ENCODE measurements at regions not wholly inside any gene's neighbourhood (a gene's known extent, or its start where the extent isn't known, plus 50 kb on each side); places are given as distances from the start of the nearest gene placed in this dataset.
"Not testable (repeated sequence)": the region's sequence is repeated elsewhere in the genome, so short reads cannot be mapped to it uniquely, and the experiment has no call there.

DNA sequence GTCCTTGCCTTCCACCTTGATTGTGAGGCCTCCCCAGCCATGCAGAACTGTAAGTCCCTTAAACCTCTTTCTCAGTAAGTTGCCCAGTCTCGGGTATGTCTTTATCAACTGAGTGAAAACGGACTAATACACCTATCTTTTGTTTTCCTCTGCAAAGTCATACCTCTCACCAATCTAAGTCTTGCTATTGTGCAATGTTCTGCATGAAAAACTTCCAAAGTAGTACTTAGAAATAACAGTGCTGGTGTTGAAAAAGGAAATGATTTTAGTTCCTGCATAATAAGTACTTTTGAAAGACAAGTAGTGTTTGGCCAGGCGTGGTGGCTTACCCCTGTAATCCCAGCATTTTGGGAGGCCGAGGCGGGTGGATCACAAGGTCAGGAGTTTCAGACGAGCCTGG is 573.5 kb downstream of the ANKRD50 start:
- DNase-seq = no peak

DNA sequence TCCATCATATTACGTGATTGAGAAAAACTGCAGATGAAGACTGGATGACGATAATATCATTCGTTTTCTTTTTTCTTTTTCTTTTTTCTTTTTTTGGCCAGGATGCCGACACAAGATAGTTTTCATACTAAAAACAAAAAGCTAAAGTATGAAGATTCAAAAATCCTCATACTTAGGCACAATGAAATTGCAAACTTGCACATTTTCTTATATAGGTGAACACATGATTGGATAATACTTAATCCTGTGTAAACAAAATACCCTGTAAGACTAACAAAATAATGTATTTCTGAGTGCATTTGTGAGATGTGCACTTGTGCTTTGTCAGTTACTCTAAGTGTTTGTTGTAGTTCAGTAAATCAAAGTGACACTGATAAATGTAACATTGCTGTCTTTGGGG is 568.9 kb downstream of the ANKRD50 start:
- no peak for DNase-seq

DNA sequence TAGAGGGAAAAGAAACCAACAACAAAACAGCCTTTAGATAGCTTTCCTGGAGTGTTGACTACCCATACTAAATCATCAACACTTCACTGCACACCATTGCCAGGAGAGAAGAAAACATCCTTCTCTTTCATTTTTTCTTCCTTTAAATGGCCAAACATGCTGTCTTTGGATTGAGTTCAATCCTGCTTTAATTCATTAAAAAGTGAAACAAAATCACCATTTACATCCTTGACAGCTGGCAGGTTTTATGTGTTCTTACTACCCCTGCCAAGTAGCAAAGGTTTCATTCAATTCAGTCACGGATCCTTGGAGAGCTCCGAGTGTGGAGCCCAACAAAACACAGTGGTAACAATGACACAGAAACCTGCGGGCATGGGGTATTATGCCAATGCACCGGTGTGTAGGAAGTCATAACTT is 568.3 kb downstream of the ANKRD50 start:
- DNase-seq = no peak

DNA sequence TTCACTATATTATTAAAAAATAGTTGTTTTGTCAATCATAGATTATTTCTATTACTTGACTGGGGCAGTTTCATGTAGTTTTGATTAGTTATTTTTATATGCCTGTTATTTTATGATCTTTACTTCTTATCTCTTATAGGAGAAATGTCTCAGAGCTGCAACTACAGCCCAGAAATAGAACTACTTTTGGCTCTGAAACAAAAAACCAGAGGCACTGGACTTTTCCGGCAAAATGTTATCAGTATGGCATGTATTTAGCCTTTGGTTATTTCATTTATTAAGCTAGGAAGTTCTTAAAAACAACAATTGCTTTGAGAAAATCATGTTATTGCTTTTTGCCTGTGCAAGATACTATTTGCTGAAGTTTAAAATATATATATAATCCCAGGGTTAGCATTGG is 566.5 kb downstream of the ANKRD50 start:
- no peak for DNase-seq

DNA sequence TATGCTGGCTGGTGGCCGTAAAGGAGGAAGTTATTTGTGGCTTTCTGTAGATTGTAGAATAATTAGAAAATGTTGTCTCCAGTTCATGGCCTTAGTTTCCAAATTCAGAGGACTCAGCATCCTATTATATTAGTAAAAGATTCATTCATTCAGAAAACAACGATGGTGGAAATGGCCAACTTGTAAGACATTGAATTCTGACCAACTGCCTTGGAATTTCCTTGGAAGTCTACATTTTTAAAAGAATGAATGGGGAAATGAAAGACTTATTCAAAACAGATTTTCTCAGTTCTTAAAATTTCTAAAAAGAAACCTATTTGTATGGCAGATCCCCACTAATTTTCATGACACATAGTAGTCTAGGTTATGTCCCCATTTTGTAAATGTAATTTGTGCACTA is 561.5 kb downstream of the ANKRD50 start:
- no peak for DNase-seq

DNA sequence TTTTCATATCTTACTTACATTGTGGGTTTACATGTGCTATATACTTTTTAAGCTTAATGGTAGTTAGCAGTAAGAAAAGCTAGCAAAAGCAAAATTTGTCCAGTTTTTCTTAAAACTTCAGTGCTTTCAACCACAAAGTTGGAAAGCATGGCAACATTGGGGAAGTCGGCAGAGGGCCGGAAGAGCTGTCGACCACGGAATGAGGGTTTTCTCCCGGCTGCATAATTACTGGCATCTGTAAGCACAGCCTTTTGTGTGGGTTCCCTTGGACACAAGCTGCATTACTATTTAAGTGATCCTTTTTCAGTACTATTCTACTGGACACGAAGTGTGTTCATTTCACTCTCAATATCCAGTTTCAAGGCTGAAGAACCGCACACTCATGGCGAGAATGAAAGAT is 560.4 kb downstream of the ANKRD50 start:
- no peak for DNase-seq

DNA sequence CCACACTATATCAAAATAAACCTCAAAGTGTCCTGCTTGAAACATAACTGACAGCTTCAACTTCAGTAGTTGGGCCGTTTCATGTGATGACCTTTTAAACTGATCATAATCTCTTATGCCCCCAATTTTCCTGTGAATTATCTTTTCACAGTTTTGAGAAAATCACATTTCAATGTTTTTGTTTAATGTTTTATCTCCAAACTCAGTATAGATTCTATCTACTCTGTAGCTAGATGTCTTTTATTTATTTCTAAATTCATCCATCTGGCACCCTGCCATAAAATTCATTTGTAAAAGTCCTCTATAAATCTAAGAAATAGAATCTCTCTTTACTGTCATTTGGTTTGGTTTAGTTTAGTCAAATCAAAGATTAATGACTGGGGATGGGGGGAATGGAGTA is 557.3 kb downstream of the ANKRD50 start:
- DNase-seq = no peak

DNA sequence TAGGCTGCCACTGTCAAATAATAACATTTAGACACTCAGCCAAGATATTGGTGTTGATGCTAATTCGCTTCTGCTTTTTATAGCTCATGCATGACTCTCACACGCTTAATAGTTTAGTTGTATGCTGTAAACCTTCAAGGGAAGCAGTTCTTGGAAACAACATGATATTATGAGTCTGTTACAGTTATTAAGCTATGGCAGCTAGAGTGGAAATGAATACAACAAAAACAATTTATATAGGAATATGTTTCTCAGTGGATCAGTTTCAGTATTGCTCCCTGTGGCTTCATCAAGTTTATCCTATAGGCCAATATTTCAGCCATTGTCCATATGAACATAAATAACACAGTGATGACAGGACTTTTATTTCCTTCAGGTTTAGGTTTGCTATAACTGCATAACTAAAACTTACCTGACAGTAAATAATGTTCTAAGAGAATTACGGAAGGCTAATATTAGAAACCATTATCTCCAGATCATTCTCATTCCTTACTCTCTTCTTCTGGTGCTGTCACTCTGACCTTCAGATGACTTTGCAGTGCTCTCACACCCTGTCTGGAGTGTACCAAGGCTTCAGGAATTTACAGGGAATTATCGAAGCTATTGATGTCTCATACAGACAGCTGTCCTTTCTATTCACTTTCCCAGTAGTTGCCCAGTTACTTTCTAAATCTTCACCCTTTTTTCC is 555.0 kb downstream of the ANKRD50 start:
- no peak for DNase-seq

DNA sequence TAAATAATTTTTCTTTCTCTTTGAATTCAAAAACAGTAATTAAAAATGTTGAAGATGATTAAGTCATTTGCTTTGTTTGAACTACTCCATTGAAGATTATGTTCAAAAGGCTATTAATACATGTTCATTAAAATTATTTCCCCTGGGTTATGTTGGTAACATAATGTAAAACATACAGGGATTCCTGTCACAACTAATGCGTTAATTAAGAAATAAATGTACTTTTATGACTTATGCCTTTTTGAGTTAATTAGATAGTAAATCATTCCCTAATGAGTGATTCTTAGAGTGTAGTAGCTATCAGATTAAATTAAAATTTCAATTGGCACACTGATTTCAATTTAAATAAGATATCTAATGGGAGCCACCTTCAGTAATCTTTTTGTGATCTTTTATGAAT is 549.1 kb downstream of the ANKRD50 start:
- no peak for DNase-seq

DNA sequence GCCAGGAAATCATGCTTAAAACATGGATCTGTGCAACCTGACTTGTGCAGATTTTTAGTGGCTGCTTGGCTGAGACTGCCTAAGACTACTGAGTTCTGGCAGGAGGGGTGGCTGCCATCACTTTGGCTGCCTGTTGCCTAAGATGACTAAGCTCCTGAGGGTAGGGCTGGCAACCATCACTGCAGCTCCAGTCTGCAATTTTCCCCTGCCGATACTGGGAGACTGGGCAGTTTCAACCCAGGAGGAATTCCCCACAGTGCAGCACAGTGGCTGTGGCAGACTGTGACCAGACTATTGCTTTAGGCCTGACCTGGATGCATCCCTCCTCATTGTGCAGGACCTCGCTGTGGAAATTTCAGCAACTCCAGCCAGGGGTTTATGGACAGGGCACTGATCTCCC is 544.9 kb downstream of the ANKRD50 start:
- DNase-seq = no peak

DNA sequence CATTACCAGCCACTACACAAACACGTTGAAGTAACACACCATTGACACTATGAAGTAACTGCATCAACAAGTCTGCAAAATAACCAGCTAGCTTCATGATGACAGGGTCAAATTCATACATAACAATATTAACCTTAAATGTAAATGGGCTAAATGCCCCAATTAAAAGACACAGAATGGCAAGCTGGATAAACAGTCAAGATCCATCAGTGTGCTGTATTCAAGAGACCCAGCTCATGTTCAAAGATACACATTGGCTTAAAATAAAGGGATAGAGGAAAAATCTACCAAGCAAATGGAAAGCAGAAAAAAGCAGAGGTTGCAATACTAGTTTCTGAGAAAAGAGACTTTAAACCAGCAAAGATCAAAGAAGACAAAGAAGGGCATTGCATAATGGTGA is 543.0 kb downstream of the ANKRD50 start:
- not testable (repeated sequence) for DNase-seq

DNA sequence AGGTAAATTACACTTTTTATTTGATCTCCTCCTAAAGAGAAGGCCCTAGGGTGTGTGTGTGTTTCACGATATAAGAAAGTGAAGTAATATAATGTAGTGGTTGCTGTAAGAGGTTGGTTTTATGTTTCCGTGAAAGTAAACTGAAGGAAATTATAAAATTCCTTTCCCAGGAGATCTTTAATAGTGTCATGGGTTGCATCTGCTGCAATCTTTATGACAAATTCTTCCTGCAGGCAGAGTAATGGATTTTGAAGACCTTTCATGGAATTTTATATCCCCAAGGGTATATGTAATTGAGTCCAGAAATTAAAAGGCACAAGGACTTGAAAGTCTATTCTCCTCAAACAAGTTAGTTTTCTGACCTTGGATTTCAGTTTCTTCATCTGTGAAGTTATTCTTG is 538.6 kb downstream of the ANKRD50 start:
- no peak for DNase-seq

DNA sequence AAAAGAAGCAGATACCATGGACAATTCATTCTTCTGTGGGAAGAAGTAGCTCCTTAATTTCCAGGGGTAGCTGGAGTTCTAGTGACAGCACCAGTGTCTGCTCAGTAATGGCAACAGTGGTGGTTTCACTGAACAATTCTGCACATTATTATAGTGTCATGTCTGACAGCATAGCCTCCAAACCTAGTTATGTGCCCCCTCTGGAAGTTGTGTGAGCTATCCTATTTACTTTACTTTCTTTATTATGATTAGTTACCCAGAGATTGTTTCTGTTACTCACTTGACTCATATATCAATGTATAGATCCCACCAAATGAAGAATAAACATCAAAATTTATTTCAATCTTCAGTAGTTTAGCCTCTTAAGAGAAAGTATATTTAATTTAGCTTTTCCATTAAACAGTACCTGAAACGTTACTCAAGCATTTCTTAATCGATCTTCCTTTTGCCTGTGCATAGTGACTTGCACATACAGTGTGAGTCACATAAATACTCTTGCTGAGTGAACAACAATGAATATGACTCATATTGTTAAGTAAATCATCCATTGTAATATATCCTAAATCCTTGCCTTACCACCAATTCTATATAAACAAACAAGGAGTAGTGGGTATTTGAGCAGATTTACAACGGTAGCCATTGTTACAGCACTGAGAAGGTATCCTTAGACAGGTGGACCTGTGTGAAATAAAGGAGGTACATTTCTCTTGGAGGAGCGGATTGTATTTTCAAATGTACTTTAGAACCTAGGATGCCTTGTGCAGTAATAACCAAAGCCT is 534.7 kb downstream of the ANKRD50 start:
- no peak for DNase-seq

DNA sequence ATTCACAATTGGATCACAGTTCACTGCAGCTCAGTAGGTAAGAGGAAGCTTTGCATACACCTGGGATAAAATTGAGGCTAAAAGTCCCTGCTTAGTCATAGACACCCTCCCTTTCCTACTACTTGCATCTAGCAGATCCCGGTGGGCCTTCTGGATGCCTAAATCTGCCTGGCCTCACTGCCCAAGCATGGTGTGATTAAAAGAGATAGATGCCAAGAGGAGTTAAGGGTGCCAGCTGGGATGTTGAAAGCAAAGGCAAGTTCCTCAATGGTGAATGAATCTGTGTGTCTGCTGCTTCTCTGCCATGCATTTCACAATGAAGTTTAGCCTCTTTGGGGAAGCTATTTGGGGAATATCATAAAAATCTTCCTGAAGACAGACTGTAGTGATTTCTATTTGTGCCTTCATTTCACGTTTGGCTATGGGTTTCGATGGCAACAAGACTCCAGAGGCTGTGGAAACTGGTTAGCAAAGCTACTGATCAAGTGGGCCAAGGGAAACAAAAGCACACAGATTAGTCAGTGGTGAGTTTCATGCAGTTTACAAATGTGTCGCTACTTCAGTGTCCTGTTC is 534.0 kb downstream of the ANKRD50 start:
- DNase-seq = no peak

DNA sequence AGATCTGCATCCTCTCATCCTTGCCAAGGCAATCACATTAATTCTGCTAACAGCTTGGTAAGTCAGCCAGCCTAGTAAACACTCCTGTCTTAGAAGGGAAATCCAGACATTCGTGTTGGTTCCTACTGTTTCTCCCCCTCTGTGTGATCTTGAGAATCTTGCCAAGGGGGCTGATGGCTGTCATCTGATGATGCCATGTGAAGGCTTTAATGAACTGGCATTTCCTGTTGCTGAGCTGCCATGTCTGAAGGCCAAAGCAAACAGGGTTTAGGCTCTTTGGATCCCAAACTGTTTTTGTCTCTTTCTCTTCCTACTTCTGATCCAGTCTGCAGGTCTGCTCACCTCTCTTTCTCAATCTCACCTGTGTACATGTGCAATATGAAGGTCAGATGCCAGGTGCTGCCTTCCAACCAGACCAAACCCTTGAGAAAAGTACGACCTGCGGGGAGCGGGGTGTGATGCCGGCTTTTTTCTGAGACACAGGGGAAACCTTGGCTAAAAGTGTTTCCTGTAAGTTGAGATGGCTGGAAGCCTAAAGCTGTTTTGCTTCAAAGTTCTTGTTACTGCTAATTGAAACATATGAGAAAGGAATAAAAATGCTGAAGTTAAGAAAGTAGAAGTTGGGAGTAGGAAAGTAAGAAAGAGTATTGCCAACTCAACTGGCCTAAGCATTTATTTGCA is 532.9 kb downstream of the ANKRD50 start:
- DNase-seq = no peak

DNA sequence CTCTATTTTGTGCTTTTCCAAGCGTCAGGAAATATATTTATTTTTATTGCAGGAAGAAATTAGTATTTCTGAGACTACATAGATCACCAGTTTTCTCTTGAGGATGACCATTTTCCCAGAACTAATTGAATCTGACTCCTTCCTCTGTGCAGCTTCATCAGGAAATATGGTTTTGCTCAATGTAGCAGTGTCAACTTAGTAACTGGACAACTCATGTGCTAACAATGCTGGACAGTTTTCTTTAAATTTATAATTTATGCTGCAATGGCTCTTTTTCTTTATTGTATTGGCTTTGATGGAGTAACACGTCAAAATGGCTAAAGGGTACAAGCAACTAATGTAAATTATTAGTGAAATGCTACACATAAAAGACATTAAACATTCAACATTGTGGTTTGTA is 531.5 kb downstream of the ANKRD50 start:
- DNase-seq = no peak

DNA sequence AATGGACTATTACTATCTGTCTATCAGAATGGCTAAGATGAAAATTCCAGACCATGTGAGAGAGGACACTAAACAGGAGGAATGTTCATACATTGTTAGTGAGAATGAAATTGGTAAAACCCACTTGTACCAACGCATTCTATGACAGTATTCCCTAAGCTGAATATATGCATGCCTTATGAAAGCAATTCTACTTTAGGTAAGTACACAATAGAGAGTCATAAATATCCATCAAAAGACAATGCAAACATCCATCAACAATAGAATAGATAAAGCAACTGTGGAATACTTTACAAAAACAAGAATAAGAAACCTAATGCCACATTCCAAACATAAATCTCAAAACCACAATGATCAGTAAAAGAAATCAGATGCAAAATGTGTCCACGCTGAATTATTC is 529.3 kb downstream of the ANKRD50 start:
- DNase-seq = no peak

DNA sequence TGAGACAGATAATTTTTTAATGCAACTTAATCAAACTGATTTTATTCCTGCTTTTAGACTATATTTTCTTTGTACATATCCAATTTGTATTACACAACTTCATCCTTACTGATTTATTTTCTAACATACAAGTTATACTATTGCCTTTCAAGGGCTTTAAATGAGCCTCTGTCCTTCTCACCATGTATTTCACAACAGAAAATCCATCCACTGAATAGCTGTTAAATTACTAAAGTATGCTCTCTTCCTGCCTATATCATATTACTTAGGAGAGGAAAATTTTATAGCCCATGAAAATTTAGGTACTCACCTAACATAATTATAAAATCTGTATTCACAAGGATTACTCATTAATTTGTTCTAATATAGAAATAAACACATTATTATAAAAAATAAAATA is 528.6 kb downstream of the ANKRD50 start:
- no peak for DNase-seq

DNA sequence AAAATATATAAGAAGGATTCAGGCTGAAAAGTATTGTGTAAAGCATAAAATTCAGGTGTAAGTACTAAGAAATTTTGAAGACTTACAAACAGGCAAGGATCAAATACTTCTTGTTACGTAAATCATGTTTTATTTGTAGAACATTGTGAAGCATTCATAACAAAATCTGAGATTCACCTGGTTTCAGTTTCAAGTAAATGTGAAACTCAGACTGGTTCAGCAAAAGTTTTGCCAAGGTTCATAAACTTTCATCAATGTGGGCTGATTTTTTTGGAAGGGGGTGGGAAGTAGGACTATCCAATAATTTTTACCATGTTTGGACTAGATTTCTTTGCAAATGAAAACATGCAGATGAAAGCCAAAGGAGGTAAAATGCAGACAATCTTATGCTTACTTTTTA is 527.7 kb downstream of the ANKRD50 start:
- no peak for DNase-seq

DNA sequence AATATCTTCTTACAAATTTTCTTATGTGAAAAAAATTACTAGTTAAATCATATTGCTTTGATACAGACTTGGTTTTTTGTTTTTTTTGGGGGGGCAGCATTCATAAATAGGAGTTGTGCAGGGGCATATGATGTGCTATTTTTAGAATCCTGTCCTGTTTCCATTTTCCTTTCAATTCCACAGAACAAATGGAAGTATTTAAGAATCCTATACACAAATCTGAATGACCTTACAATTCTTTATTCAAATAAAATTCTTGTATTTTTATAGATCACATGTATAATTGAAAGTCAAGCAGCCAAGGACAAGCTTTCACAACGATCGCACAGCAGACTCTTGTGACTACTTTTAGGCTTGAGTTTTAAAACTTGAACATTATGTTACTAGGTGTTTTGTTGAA is 523.9 kb downstream of the ANKRD50 start:
- DNase-seq = no peak

DNA sequence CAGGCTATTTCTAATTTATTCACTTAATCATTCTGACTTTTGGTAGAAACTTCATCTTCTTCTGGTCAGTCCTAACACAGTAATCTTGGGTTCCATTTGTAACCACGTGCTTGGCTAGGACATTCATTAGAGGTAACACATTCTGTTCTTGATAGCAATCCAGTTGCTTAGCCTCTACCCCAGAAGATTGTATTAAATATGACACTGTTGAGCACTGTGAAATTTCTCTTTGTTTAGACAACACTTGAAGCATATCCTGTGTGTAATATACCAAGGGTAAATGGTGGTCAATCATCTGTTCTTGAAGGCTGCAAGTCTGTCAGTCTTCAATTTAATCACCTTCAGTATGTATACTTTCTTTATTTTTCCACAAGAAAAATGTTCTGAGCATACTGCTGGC is 523.0 kb downstream of the ANKRD50 start:
- DNase-seq = no peak

DNA sequence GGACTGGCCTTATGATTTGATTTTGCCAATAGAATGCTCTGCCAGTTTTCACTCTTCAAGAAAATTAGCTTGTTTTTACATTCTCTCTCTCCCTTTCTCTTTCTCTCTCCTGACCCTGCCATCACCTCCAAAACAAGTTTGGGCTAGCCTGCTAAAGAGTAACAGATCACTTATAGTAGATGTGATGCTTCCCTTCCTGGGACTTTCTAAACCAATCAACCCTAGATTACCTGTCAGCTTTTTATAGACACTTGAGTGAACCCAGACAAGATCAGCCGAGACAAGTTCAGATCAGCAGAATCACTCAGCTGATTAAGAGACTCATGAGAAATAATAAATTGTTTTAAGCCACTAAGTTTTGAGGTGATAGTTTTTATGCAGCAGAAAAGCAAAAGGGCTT is 521.2 kb downstream of the ANKRD50 start:
- DNase-seq = no peak

DNA sequence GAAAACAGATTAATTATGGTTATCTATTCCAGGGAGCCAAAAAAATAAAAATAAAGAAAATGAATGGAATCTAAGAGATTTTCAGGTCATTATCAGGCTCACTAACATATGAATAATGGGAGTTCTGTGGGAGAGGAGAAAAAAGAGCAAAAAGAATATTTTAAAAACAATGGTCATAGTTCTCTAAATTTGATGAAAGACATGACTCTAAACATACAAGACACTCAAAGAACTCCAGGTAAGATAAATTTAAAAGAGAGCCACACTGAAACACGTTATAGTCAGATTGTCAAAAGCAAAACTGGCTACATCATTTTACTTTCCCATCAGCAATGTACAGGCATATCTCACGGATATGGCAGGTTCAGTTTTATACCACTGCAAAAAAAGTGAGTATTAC is 520.0 kb downstream of the ANKRD50 start:
- DNase-seq = no peak

DNA sequence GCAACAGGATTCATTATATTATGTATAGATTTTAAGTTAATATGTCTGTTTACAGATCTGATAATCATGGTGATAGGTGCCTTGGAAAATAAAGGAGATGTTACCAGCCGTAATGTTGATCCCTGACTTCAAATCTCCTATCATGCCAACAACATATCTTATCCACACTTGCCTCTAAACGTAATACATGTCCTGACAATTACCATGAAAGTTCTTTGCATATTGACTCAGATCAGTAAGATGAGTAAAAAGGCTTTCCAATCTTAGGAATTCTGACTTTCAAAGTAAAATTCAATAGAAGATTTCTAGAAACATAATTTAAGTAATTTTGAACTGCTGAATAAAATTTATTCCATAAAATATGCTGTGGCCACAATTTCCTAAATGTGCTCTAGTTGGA is 513.3 kb downstream of the ANKRD50 start:
- DNase-seq = no peak
